Activated CD8-positive, alpha-beta memory T cell treated with anti-CD3 and anti-CD28 coated beads for 48 hours (primary cell): ENCODE measurements at regions not wholly inside any gene's neighbourhood (a gene's known extent, or its start where the extent isn't known, plus 50 kb on each side); places are given as distances from the start of the nearest gene placed in this dataset.
"Not testable (repeated sequence)": the region's sequence is repeated elsewhere in the genome, so short reads cannot be mapped to it uniquely, and the experiment has no call there.

Experiments used
- DNase-seq, 3 experiments: peaks; one replicate each; pipeline ENCODE4 v3.0.0-alpha.2; 2020; ENCODE audit warnings: low read depth in 2 of 3, low spot score in 2 of 3

DNA sequence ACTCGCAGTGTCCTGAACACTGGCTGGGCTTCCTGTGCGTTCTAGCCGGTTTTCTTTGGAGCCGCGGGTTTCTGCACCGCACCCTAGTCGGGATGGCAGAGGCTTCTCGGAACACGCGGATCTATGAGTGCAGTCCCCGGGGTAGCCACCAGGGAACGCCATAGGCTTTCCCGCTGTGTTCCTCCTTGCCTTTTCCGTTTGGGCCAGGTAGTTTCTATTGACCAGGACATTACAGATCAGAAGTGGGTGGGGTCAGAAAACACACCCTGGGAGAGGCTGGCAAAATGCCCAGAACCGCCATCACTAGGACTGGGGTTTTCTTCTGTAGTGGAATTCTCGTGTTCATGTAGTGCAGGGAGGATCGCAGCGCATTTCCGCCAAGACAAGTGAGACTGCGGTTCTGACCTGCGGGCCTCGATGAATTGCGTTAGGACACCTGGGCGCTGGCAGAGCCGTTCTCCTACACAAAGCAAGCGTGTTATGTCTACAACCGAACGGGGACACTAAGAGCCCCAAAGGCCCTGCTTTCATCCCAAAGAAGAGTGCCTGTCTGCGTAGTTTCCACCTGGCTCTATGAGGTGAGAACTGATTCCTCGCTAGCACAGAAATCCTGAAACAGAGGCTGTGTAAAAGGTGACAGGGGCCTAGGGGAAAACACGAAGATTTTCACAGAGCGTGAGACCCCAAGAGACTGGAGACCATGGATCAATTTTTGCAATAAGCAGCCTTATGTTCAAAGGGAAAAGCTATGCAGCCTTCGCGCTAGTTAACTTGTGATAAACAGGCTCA lies 121.5 kb downstream of the PPIAL4G start:
- not testable (repeated sequence) for DNase-seq

- DNase-seq: no peak
Observed at GRCh38 chr1:148357037-148357436, 126.1 kb downstream of the PPIAL4G start.

- no peak for DNase-seq
Observed at GRCh38 chr1:148355976-148356375, 127.1 kb downstream of the PPIAL4G start.

- no peak for DNase-seq
Observed at GRCh38 chr1:148354913-148355308, 128.2 kb downstream of the PPIAL4G start.

GRCh38 chr1:148354284-148354912 lies 128.7 kb downstream of the PPIAL4G start:
- no peak for DNase-seq

GRCh38 chr1:148353461-148354283 lies 129.4 kb downstream of the PPIAL4G start:
- no peak for DNase-seq

GRCh38 chr1:148352470-148353053 lies 130.5 kb downstream of the PPIAL4G start:
- DNase-seq: no peak

GRCh38 chr1:148347781-148348180 lies 135.3 kb downstream of the PPIAL4G start:
- no peak for DNase-seq

DNA sequence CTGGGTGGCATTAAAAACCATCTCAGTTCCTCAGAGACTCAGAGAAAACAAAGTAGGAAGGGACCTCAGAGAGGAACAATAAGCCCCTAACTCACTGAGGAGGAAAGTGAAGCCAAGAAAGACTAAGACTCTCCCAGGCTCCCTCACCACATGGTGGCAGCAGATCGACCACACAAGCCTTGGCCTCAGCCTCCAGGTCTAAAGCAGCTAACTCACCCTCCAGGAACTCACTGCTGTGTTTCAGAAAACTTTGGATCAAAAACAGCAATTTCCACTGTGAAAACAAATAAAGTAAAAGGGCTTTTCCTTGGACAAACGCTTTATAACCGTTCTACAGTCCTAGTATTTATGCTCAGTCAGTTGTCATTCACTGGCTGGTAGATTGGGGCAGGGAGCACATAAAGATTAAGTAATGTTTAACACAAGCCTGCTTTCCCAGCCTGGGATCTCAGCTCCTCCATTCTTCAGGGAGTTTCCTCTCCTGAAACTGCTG lies 137.4 kb downstream of the PPIAL4G start:
- DNase-seq: not testable (repeated sequence)

DNA sequence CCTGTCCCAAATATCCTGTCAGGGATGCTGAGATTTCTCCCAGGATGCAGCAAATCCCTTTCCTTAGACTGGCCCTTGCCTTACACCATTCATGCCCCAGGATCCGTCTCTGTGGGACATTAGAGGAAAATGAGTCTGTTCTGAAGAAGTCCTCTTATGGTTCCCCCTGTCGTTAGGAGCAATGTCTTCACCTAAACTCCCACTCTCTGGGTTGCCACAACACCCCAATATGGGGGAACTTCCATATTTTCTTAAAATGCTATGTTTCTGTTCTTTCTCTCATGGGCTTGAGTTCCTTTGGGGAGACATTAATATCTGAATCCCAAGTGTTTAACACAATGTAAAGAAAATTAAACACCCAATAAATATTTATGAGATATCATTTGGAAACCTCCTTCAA lies 138.5 kb downstream of the PPIAL4G start:
- not testable (repeated sequence) for DNase-seq

GRCh38 chr1:148341729-148342128 lies 141.4 kb downstream of the PPIAL4G start:
- not testable (repeated sequence) for DNase-seq

- not testable (repeated sequence) for DNase-seq
Observed at GRCh38 chr1:148336121-148336918, 146.8 kb downstream of the PPIAL4G start.

- DNase-seq: peak; percentile 60 to 80 (median 61)
Observed at GRCh38 chr1:148334339-148335130, 148.6 kb downstream of the PPIAL4G start.

GRCh38 chr1:148333875-148334338 lies 149.2 kb downstream of the PPIAL4G start:
- DNase-seq: no peak

DNA sequence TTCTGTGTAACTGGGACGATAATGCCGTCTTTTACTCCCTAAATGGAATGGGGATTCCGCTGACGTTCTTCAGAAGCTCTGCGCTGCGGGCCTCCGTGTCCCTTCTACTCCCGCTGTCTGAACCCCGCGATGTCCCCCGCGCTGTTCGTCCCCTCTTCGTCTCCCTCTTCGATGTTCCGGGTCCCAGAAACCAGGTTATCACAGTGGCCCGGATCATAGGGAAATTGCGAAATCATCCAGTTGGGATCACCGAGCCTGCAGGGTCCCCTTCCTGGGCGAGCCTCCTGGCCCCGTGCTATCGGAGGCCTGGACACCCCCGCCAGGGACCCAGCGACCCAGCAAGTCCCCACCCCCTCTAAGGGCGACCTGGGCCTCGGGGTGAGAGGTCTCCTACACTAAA lies 154.2 kb downstream of the PPIAL4G start:
- no peak for DNase-seq

- DNase-seq: not testable (repeated sequence)
Observed at GRCh38 chr1:148325031-148325430, 158.1 kb downstream of the PPIAL4G start.

DNA sequence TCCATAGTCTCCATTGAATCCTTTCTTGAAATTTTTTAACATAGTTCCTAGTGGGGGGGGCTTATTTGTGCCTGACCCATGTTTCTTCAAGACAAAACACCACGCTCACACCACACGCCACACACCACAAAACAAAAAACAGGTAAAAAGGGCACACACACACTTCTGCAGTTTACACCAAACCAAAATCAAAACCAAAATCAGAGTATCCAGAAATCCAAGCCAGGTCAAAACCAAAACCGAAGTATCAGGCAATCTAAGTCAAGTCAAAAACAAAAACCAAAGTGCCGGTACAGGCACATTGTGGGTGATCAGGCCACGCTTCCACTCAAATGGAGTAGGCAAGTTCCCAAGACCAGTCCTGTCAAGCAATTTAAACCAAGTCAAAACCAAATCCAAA lies 158.6 kb downstream of the PPIAL4G start:
- not testable (repeated sequence) for DNase-seq

GRCh38 chr1:148320079-148320478 lies 163.0 kb downstream of the PPIAL4G start:
- not testable (repeated sequence) for DNase-seq

DNA sequence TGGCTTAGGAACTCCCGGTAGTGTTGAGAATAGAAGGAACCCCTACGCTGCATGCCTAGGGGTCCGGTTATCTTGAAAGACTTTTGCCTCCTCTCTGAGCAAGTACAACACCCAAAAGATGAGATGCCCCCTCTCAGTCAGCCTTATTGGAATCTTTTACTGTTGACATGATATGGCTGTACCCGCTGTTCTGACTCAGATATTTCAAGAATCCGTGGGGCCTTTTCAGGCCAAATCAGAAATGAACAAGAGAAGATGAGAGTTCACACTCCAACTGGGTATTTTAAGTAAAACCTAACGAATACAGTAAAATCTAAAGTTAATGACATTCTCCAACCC lies 164.2 kb downstream of the PPIAL4G start:
- DNase-seq: no peak
